COR-L47 (cell line): ENCODE measurements at regions not wholly inside any gene's neighbourhood (a gene's known extent, or its start where the extent isn't known, plus 50 kb on each side); places are given as distances from the start of the nearest gene placed in this dataset.
"Not testable (repeated sequence)": the region's sequence is repeated elsewhere in the genome, so short reads cannot be mapped to it uniquely, and the experiment has no call there.

Experiments
- DNase-seq: peaks from one replicate; lab custom pipeline; 2025; lab: John Stamatoyannopoulos, UW

- no peak for DNase-seq
Measured at GRCh38 chr13:104534847-104535246, 1468.6 kb upstream of the SLC10A2 start.

- no peak for DNase-seq
Measured at GRCh38 chr13:104532132-104532531, 1465.9 kb upstream of the SLC10A2 start.

- no peak for DNase-seq
Measured at GRCh38 chr13:104530741-104531140, 1464.5 kb upstream of the SLC10A2 start.

- no peak for DNase-seq
Measured at GRCh38 chr13:104526561-104526960, 1460.3 kb upstream of the SLC10A2 start.

- DNase-seq, result no peak
Measured at GRCh38 chr13:104525467-104525866, 1459.2 kb upstream of the SLC10A2 start.

GRCh38 chr13:104522235-104523072, 1456.2 kb upstream of the SLC10A2 start:
- DNase-seq, result no peak

- no peak for DNase-seq
Measured at GRCh38 chr13:104510422-104510821, 1444.2 kb upstream of the SLC10A2 start.

- not testable (repeated sequence) for DNase-seq
Measured at GRCh38 chr13:104493502-104493901, 1427.3 kb upstream of the SLC10A2 start.

- no peak for DNase-seq
Measured at GRCh38 chr13:104491916-104492315, 1425.7 kb upstream of the SLC10A2 start.

GRCh38 chr13:104487006-104487405, 1420.8 kb upstream of the SLC10A2 start:
- DNase-seq, result no peak

- no peak for DNase-seq
Measured at GRCh38 chr13:104485571-104485970, 1419.4 kb upstream of the SLC10A2 start.

GRCh38 chr13:104483631-104484030, 1417.4 kb upstream of the SLC10A2 start:
- no peak for DNase-seq

GRCh38 chr13:104477261-104477660, 1411.0 kb upstream of the SLC10A2 start:
- no peak for DNase-seq

- DNase-seq, result no peak
Measured at GRCh38 chr13:104473936-104474335, 1407.7 kb upstream of the SLC10A2 start.

GRCh38 chr13:104466016-104466415, 1399.8 kb upstream of the SLC10A2 start:
- DNase-seq, result no peak

GRCh38 chr13:104461049-104461448, 1394.8 kb upstream of the SLC10A2 start:
- DNase-seq, result no peak

- DNase-seq, result no peak
Measured at GRCh38 chr13:104460554-104460953, 1394.3 kb upstream of the SLC10A2 start.

- no peak for DNase-seq
Measured at GRCh38 chr13:104450006-104450405, 1383.8 kb upstream of the SLC10A2 start.

- DNase-seq, result no peak
Measured at GRCh38 chr13:104447348-104447747, 1381.1 kb upstream of the SLC10A2 start.

- no peak for DNase-seq
Measured at GRCh38 chr13:104442536-104442935, 1376.3 kb upstream of the SLC10A2 start.

GRCh38 chr13:104436555-104436954, 1370.3 kb upstream of the SLC10A2 start:
- DNase-seq, result peak; percentile 38

- DNase-seq, result no peak
Measured at GRCh38 chr13:104431895-104432294, 1365.7 kb upstream of the SLC10A2 start.

GRCh38 chr13:104426435-104426834, 1360.2 kb upstream of the SLC10A2 start:
- no peak for DNase-seq

- DNase-seq, result no peak
Measured at GRCh38 chr13:104422668-104423067, 1356.5 kb upstream of the SLC10A2 start.
